Stimulated activated CD8-positive, alpha-beta memory T cell treated with anti-CD3 and anti-CD28 coated beads, Interleukin-15, amount 100 ng/mL, for 48 hours (primary cell): ENCODE measurements at regions not wholly inside any gene's neighbourhood (a gene's known extent, or its start where the extent isn't known, plus 50 kb on each side); places are given as distances from the start of the nearest gene placed in this dataset.
A peak's percentile ranks its signal among the peaks of the same experiment; 100 is the strongest.
"Not testable (repeated sequence)": the region's sequence is repeated elsewhere in the genome, so short reads cannot be mapped to it uniquely, and the experiment has no call there.

Experiments used
- DNase-seq, 2 donors: peaks; one replicate each; pipeline ENCODE4 v3.0.0-alpha.2; 2020; ENCODE audit warnings: low read depth in 2 of 2

- DNase-seq: no peak
Measured at GRCh38 chr17:83203073-83203471, 123.7 kb downstream of the METRNL start.

- no peak for DNase-seq
Measured at GRCh38 chr17:83203472-83204221, 124.2 kb downstream of the METRNL start.

GRCh38 chr17:83204230-83204725, 124.9 kb downstream of the METRNL start:
- no peak for DNase-seq

GRCh38 chr17:83204736-83205386, 125.5 kb downstream of the METRNL start:
- not testable (repeated sequence) for DNase-seq

- DNase-seq: peak; percentile 26 to 67
Measured at GRCh38 chr17:83205387-83206035, 126.1 kb downstream of the METRNL start.

GRCh38 chr17:83206036-83206394, 126.6 kb downstream of the METRNL start:
- DNase-seq: not testable (repeated sequence)

GRCh38 chr17:83206819-83207588, 127.6 kb downstream of the METRNL start:
- not testable (repeated sequence) for DNase-seq

GRCh38 chr17:83247001-83247400, 167.6 kb downstream of the METRNL start:
- not testable (repeated sequence) for DNase-seq
